ENCODE measurements at regions not wholly inside any gene's neighbourhood (a gene's known extent, or its start where the extent isn't known, plus 50 kb on each side); places are given as distances from the start of the nearest gene placed in this dataset.
A peak's percentile ranks its signal among the peaks of the same experiment; 100 is the strongest.

GRCh38 chr22:34301569-34301968 is 381.3 kb upstream of the LARGE1 start:
- no peak for DNase-seq (ENCODE audit: extremely low read depth, low read depth)

- no peak for DNase-seq (ENCODE audit: extremely low read depth, low read depth)
Observed at GRCh38 chr22:34303656-34304055, 383.4 kb upstream of the LARGE1 start.

GRCh38 chr22:34306361-34306760 is 386.1 kb upstream of the LARGE1 start:
- DNase-seq (ENCODE audit: extremely low read depth, low read depth), result no peak

- DNase-seq (ENCODE audit: extremely low read depth, low read depth), result no peak
Observed at GRCh38 chr22:34308101-34308500, 387.8 kb upstream of the LARGE1 start.

GRCh38 chr22:34319346-34319745 is 399.1 kb upstream of the LARGE1 start:
- DNase-seq (ENCODE audit: extremely low read depth, low read depth), result no peak

- DNase-seq (ENCODE audit: extremely low read depth, low read depth), result no peak
Observed at GRCh38 chr22:34324763-34325162, 404.5 kb upstream of the LARGE1 start.

- DNase-seq (ENCODE audit: extremely low read depth, low read depth), result no peak
Observed at GRCh38 chr22:34326901-34327300, 406.6 kb upstream of the LARGE1 start.

- DNase-seq (ENCODE audit: extremely low read depth, low read depth), result no peak
Observed at GRCh38 chr22:34330432-34330831, 410.2 kb upstream of the LARGE1 start.

GRCh38 chr22:34333285-34333684 is 413.0 kb upstream of the LARGE1 start:
- DNase-seq (ENCODE audit: extremely low read depth, low read depth), result no peak

- DNase-seq (ENCODE audit: extremely low read depth, low read depth), result no peak
Observed at GRCh38 chr22:34334893-34335292, 414.6 kb upstream of the LARGE1 start.

- DNase-seq (ENCODE audit: extremely low read depth, low read depth), result no peak
Observed at GRCh38 chr22:34344702-34345101, 424.4 kb upstream of the LARGE1 start.

GRCh38 chr22:34354071-34354817 is 434.0 kb upstream of the LARGE1 start:
- no peak for DNase-seq (ENCODE audit: extremely low read depth, low read depth)

GRCh38 chr22:34356481-34356880 is 436.2 kb upstream of the LARGE1 start:
- DNase-seq (ENCODE audit: extremely low read depth, low read depth), result no peak

- no peak for DNase-seq (ENCODE audit: extremely low read depth, low read depth)
Observed at GRCh38 chr22:34370711-34371110, 450.4 kb upstream of the LARGE1 start.

- no peak for DNase-seq (ENCODE audit: extremely low read depth, low read depth)
Observed at GRCh38 chr22:34379825-34380224, 459.5 kb upstream of the LARGE1 start.

GRCh38 chr22:34380532-34380931 is 460.3 kb upstream of the LARGE1 start:
- no peak for DNase-seq (ENCODE audit: extremely low read depth, low read depth)

GRCh38 chr22:34390400-34390799 is 470.1 kb upstream of the LARGE1 start:
- no peak for DNase-seq (ENCODE audit: extremely low read depth, low read depth)

GRCh38 chr22:34395370-34395769 is 475.1 kb upstream of the LARGE1 start:
- no peak for DNase-seq (ENCODE audit: extremely low read depth, low read depth)

- DNase-seq (ENCODE audit: extremely low read depth, low read depth), result no peak
Observed at GRCh38 chr22:34403667-34404066, 483.4 kb upstream of the LARGE1 start.

- DNase-seq (ENCODE audit: extremely low read depth, low read depth), result no peak
Observed at GRCh38 chr22:34410111-34410510, 489.8 kb upstream of the LARGE1 start.

- DNase-seq (ENCODE audit: extremely low read depth, low read depth), result peak; percentile 14
Observed at GRCh38 chr22:34414467-34415440, 494.5 kb upstream of the LARGE1 start.
